HG03175 (cell line): ENCODE measurements at regions not wholly inside any gene's neighbourhood (a gene's known extent, or its start where the extent isn't known, plus 50 kb on each side); places are given as distances from the start of the nearest gene placed in this dataset.

ENCODE experiments used
- ATAC-seq: cut with Tn5 transposase; IDR thresholded peaks from one replicate; pipeline ENCODE4 v1.9.1; 2021; ENCODE audit warnings: mild to moderate bottlenecking, moderate library complexity; ENCODE audit not compliant: unreplicated experiment

GRCh38 chr14:85293612-85294234 lies 236.2 kb upstream of the FLRT2 start:
- ATAC-seq: no peak

- no peak for ATAC-seq
Observed at GRCh38 chr14:85295318-85295717, 234.6 kb upstream of the FLRT2 start.

GRCh38 chr14:85296456-85297210 lies 233.3 kb upstream of the FLRT2 start:
- ATAC-seq: no peak

GRCh38 chr14:85300107-85300506 lies 229.8 kb upstream of the FLRT2 start:
- ATAC-seq: no peak

GRCh38 chr14:85301506-85301905 lies 228.4 kb upstream of the FLRT2 start:
- no peak for ATAC-seq

GRCh38 chr14:85306024-85306423 lies 223.9 kb upstream of the FLRT2 start:
- no peak for ATAC-seq

GRCh38 chr14:85308531-85309300 lies 221.2 kb upstream of the FLRT2 start:
- ATAC-seq: no peak

- no peak for ATAC-seq
Observed at GRCh38 chr14:85310491-85311272, 219.3 kb upstream of the FLRT2 start.

GRCh38 chr14:85313560-85314207 lies 216.3 kb upstream of the FLRT2 start:
- ATAC-seq: no peak

- no peak for ATAC-seq
Observed at GRCh38 chr14:85315290-85315689, 214.7 kb upstream of the FLRT2 start.

- no peak for ATAC-seq
Observed at GRCh38 chr14:85315733-85316290, 214.1 kb upstream of the FLRT2 start.

GRCh38 chr14:85316701-85317410 lies 213.1 kb upstream of the FLRT2 start:
- no peak for ATAC-seq

- ATAC-seq: no peak
Observed at GRCh38 chr14:85317491-85318021, 212.4 kb upstream of the FLRT2 start.

- ATAC-seq: no peak
Observed at GRCh38 chr14:85319101-85319500, 210.8 kb upstream of the FLRT2 start.

GRCh38 chr14:85319998-85320630 lies 209.8 kb upstream of the FLRT2 start:
- no peak for ATAC-seq

- no peak for ATAC-seq
Observed at GRCh38 chr14:85325134-85326017, 204.6 kb upstream of the FLRT2 start.

- ATAC-seq: no peak
Observed at GRCh38 chr14:85332401-85332800, 197.5 kb upstream of the FLRT2 start.

- ATAC-seq: no peak
Observed at GRCh38 chr14:85333313-85333712, 196.6 kb upstream of the FLRT2 start.
